Testis (tissue), 2 donors: ENCODE measurements at regions not wholly inside any gene's neighbourhood (a gene's known extent, or its start where the extent isn't known, plus 50 kb on each side); places are given as distances from the start of the nearest gene placed in this dataset.

Source experiments
- CTCF ChIP-seq, 3 experiments: fragments of 450-650 bp in 2 of 3; fragments of 200-600 bp in 1 of 3; sonication (generic) in 1 of 3; IDR thresholded peaks; one replicate each; pipeline ENCODE4 v1.5.1; 2016 to 2019; ENCODE audit warnings: antibody characterized with exemption in 3 of 3, mild to moderate bottlenecking in 2 of 3, moderate library complexity in 1 of 3
- POLR2A ChIP-seq: fragments of 450-650 bp; IDR thresholded peaks from one replicate; pipeline ENCODE4 v1.6.1; 2017; ENCODE audit warnings: antibody characterized with exemption, mild to moderate bottlenecking, moderate library complexity

GRCh38 chr20:24163506-24163905 is 174.9 kb upstream of the GGTLC1 start:
- TF ChIP-seq POLR2A (no peak), CTCF (IDR thresholded peaks at IDR 0.05) (no peak)
